NCI-H146 treated with DMSO at 0.1 percent for 48 hours (cell line): ENCODE measurements at regions not wholly inside any gene's neighbourhood (a gene's known extent, or its start where the extent isn't known, plus 50 kb on each side); places are given as distances from the start of the nearest gene placed in this dataset.

ENCODE experiments used
- DNase-seq: peaks from one replicate; lab custom pipeline; 2025; ENCODE audit not compliant: unreplicated experiment; lab: John Stamatoyannopoulos, UW

DNA sequence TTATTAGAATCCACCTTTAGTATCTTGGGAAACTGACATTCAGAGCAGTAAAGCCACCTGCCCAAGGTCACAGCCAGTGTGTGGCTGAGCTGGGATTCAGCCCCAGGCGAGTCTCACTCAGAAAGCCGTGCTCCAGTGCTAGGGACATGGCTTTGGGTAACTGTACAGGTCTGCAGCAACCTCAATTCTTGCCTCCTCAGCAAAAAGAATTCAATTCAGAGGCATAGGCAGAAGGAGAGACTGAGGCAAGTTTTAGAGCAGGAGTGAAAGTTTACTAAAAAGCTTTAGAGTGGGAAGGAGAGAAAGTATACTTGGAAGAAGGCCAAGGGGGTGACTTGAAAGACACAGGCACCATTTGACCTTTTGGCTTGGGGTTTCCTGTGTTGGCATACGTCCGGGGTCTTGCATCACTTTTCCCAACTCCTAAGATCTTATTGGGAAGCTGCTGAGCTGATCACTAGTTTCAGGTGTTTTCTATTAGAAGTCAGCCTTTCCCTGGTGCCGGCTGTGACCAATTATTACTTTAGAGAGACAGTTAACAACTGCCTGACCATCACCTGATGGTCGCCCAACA lies 529.3 kb downstream of the MATN1 start:
- DNase-seq: no peak

DNA sequence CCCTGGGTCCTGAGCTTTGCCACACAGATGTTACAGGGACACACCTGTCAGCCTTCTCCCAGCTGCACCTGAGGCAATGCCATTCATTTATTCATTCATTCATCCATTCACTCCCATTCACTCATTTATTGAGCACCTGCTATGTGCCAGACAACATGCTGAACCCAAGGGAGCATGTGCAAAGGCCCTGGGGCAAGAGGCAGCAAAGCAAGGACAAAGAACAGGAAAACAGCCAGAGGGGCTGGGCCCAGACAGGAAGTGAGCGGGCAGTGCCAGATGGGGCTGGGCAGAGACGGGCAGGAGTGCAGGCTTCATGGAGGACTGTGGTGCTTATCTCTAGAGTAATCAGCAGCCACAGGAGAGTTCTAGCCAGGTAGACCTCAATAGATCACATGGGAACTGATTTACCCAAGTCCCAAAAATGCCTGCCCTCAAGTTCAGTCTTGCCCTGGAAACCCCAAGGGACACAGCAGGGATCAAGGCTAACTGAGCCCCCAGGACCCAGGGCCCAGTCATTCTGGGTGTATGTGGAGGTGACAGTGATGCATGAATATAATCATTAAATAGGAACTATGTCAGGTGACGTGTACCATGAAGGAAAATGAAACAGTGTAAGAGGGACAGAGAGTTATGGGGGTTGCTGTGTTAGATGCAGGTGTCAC lies 530.3 kb downstream of the MATN1 start:
- no peak for DNase-seq

DNA sequence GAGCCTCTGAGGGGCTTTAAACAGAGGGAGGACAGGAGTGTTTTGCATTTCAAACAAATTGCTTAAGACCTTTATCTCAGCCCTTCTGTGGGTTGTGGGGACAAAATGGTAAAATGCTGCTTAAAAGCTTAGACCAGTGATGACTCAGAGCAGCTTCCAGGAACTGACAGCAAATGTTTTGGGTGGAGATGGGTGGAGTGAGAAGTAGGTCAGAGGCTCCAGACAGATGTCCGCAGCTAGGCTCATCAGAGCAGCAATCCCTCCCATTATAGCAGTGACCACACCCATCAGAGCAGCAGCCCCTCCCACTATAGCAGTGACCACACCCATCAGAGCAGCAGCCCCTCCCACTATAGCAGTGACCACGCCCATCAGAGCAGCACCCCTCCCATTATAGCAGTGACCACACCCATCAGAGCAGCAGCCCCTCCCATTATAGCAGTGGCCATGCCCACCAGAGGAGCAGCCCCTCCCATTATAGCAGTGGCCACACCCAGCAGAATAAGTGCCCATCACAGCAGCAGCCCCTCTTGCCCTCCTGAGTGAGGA lies 532.2 kb downstream of the MATN1 start:
- DNase-seq: no peak

DNA sequence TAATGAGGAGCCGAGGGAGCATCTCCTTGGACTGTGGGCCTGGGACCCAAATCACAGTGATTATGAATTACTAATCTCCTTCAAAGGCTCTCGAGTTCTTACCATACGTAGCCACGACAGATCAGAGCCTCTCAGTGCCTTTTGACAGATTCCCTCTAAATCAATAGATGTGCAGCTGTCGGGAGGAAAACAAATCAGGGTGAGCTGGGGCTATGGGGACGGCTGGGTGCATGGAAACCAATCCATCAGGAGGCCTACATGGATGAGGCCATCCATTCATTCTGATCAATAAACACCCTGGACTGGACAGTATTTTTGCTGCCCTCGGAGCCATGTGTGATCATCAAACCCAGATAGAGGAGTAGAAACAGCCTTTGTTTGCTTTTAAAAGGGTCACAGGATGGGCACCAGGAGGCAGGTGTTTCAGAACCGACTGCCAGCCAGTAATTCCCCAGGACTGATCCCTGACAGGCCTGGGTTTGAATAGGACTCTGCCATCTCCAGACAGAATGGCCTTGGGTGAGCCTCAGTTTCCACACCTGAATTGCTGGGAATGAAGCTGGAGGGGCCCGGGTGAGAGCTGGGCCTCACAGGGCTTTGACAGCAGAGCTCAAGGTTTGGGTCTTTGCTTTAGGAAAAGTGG lies 532.8 kb downstream of the MATN1 start:
- no peak for DNase-seq

DNA sequence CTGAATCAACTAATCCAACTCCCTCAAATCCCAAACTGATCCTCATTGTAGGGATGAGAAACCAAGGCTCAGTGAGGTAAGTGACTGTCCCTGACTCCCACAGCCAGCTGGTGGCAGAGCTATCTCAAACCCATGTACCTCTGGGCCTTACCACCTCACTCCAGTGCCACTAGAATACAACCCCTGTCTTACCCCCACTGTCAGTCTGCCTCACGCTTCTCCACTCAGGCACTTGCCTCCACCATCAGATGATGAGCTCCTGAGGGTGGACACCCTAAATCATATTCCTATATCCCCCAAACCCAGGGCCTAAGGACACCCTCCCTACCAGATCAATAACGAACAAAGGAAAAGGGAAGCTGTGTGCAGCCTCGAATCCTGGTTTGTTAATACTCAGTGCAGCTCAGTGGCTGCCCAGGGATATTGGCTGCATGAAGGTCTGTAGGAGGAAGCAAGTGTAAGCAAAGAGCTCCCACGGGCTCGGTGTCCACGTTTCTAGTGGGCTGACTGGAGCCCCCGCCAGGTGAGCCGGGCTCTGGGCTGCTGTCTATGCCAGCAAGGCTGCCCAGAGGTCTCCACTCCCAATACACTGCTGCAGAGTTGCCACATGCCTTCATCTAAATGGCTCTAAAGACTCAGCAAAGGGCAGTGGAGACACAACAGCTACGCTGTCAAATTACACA lies 533.4 kb downstream of the MATN1 start:
- no peak for DNase-seq

GRCh38 chr1:30188999-30189398 lies 534.4 kb downstream of the MATN1 start:
- no peak for DNase-seq

DNA sequence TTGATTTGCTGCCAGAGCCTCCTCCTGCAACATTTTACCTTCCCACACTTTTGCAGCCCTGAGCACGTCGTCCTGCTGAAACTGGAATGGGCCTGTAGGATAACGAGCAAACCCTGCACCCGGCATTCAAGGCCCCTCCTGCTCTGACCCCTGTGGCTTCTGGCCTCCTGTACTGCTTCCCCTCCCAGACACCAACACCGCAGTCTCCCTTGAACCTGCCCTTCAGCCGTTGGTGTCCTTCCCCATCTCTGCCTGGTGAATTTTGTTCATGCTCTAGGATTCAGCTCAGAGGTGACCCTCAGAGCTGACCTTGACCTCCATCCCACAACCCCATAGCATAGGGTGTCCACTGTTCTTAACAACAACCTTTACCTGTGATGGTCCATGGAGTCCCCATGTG lies 535.1 kb downstream of the MATN1 start:
- no peak for DNase-seq

DNA sequence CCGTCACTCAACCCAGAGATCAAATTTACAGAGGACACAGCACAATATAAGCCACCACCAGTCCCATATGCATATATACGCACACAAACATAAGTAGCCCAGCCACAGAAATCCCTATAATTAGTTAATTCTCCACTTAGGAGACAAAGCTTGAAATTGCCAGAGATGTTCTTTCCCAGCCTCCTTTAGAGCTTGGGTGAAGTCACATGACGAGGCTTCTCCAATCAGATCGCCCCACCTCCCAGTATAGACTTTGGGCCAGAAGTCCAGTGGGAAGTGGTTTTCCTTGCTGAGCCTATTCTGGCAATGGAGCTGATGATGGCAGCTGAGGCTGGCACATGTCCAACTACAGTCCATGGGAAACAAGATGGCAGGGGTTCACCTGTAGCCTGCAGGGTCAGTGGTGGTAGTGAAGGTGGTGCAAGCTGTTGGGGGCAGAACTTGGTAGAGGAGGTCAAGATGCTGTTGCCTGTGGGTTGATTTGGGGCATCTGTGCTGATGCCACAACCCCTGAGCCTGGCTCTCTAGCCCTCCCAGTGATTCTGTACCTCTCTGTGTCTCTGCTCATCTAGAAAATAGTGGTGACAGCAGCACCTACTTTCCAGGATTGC lies 535.9 kb downstream of the MATN1 start:
- no peak for DNase-seq

- DNase-seq: no peak
Measured at GRCh38 chr1:30186586-30186985, 536.8 kb downstream of the MATN1 start.

- DNase-seq: no peak
Measured at GRCh38 chr1:30185809-30186208, 537.6 kb downstream of the MATN1 start.

DNA sequence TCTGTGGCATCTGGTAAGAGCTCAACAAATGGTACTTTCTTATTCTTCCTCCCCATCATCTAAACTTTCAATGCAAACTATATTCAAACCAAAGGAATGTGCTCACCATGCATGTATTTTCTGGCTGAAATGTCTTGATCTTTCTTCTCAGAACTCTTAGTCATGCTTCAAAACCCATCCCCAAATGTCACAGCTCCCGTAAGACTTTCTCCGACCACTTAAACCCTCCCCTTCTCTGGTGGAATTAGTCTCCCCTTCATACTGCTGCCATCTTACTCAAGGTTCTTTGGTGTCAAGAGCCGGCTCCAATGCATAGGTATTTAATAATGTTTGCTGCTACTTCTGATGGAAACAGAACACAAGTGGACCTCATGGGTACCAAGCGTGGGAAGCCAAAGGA lies 538.1 kb downstream of the MATN1 start:
- no peak for DNase-seq

DNA sequence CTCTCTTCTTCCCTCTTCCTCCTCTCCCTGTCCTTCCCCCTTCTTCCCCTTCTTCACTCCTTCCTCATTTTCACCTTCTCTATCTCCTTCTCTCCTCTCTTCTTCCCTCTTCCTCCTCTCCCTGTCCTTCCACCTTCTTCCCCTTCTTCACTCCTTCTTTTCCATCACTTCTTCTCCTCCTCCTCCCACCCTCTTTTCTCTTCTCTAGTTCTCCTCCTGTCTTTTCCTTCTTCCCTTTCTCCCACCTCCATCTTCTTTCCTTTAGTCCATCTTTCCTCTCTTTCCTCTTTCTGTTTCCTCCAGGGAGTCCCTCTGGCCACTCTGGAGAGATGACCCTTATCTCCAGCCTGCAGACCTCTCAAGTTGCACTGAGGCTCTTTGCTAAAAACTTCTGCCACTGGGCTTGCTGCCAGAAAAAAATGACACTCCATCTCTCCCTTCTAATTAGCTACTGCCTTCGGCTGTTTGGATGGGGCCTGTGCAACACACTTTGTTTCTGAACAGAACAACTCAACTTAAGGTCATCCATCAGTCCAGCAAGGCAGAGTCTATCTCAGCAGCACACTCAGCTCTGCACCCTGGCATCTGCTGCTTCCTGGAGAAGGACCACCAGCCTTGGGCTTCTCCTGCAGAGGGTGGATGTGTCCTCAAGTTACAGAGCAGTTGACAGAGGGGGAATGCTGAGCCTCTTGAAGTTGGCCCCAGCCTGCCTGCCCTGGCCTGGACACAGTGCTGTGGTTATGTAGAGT lies 538.8 kb downstream of the MATN1 start:
- no peak for DNase-seq

DNA sequence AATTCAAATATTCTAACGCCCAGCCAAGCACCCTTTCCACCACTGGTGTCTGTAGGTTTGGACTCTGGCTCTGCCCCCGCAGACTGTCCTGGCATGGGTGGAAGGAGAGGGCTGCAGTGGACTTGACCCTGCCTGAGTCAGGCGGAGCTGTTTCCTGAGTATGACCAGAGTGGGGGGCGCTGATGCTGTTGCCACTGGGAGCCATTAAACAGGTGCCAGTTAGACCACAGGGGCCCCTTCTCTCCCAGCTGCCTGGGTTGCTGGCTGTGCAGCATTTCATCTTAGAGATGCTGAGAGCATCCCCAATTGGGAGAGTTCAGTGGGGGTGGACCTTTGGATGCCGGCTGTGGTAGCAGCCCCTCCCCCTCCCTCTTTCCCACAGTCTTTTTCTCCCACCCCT lies 539.5 kb downstream of the MATN1 start:
- no peak for DNase-seq

DNA sequence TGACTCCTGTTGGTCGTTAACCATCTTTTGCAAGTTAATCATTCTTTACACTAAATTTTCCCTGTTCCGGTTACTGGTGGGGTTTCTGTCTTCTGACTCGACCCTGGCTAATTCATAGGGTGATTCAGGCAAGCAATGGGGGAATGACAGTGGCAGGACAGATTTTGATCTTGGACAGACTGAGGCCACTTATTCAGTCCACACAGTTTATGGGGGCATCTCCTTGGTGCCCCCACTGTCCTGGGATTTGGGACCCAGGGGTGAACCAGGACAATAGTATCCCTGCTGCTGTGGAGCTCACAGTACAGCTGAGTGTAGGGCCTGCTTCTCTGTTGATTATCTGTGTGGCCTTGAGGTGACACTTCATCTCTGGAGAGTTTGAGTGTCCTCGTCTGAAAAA lies 540.4 kb downstream of the MATN1 start:
- no peak for DNase-seq

GRCh38 chr1:30179942-30180543 lies 543.3 kb downstream of the MATN1 start:
- DNase-seq: no peak

DNA sequence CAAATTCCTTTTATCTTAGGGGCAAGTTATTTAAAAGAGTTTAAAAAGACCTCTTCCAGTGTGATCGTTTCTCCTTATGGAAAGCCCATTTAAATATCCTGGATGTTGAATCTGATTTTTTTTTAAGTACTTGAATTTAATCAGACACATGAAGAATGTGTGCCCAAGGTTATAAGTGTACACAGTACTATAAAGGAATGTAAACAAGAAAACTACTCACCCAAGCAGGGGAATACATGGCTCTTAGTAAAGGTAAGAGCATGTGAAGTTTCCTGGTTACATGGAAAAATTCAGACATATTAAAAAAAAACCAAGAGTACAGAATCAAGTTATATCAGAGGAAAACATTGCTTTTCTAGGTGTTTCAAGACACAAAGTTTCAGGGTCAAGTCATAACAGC lies 546.9 kb downstream of the MATN1 start:
- DNase-seq: no peak

DNA sequence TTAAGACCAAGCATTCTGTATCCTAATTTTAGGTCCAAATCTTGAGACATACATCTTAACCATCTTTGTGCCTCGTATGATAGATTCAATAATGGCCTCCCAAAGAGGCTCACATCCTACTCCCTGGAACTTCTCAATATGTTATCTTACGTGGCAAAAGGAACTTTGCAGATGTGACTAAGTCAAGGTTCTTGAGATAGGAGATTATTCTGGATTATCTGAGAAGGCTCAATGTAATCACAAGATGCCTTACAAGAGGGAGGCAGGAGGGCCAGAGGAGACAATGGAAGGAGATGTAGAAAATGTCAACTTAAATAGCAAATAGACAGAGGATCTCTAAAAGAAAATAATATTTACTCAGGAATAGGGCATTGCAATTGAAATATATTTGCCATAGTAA lies 548.9 kb downstream of the MATN1 start:
- no peak for DNase-seq

DNA sequence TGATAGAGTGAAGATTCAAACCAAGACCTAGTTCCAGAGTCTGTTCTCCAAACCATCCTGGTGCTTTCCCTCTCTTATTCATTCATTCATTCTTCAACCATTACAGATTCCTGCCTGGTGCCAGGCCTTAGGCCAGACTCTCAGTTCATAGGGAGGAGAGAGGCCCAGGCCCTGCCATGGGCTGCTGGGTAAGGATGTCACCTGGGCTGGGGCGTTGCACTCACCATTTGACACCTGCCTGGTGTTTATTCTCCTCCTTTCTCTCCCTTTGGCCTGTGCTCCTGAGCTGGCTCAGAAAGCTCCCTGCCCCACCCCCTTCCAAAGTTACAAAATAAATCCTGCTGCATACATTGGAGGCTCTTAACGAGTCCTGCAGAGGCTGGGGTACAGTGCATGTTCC lies 549.8 kb downstream of the MATN1 start:
- DNase-seq: no peak

GRCh38 chr1:30172757-30173156 lies 550.6 kb downstream of the MATN1 start:
- DNase-seq: no peak

GRCh38 chr1:30172299-30172694 lies 551.1 kb downstream of the MATN1 start:
- DNase-seq: no peak
